BLaER1 treated with 17β-estradiol and CSF1 and Interleukin-3, amounts not matched to agents 10 nM and 100 nM (cell line): ENCODE measurements at regions not wholly inside any gene's neighbourhood (a gene's known extent, or its start where the extent isn't known, plus 50 kb on each side); places are given as distances from the start of the nearest gene placed in this dataset.
A peak's percentile ranks its signal among the peaks of the same experiment; 100 is the strongest.

Experiments
- H3K27ac ChIP-seq, 11 experiments: shearing (Covaris generic); formaldehyde crosslinking; 2 replicates each; pipeline ENCODE4 v1.8.1; 2022
- H3K27me3 ChIP-seq, 11 experiments: shearing (Covaris generic); formaldehyde crosslinking; 2 replicates each; pipeline ENCODE4 v1.8.1; 2022
- H3K36me3 ChIP-seq, 11 experiments: shearing (Covaris generic); formaldehyde crosslinking; 2 replicates each; pipeline ENCODE4 v1.8.1; 2022
- H3K4me1 ChIP-seq, 10 experiments: shearing (Covaris generic); formaldehyde crosslinking; 2 replicates each; pipeline ENCODE4 v1.8.1; 2022
- H3K4me2 ChIP-seq, 11 experiments: shearing (Covaris generic); formaldehyde crosslinking; 2 replicates each; pipeline ENCODE4 v1.8.1; 2022
- H3K4me3 ChIP-seq, 10 experiments: shearing (Covaris generic); formaldehyde crosslinking; 2 replicates each; pipeline ENCODE4 v1.8.1; 2022
- H3K9ac ChIP-seq, 11 experiments: shearing (Covaris generic); formaldehyde crosslinking; 2 replicates each; pipeline ENCODE4 v1.8.1; 2022
- H3K9me3 ChIP-seq, 11 experiments: shearing (Covaris generic); formaldehyde crosslinking; replicated peaks in 1 of 11; 2 replicates each; pipeline ENCODE4 v1.8.1; 2022
- H4K20me1 ChIP-seq, 11 experiments: shearing (Covaris generic); formaldehyde crosslinking; 2 replicates each; pipeline ENCODE4 v1.8.1; 2022
- Cebpa-rat ChIP-seq, 11 experiments: shearing (Covaris generic); IDR thresholded peaks; 2 replicates each; pipeline ENCODE4 v1.8.1; 2022

- Histone ChIP-seq H3K27me3 (no peaks in the 10 kb centered on the region), H3K27ac (no peak overlapping the region), H3K9me3 (peaks cover 0 to 29% (median 5%) of the 10 kb centered on the region in 11 experiments; a peak in 14 of 22 replicates), H3K4me1 (peaks cover 0 to 34% (median 5%) of the 10 kb centered on the region in 10 experiments; a peak in 9 of 20 replicates), H3K9ac (no peak overlapping the region), H4K20me1 (no peaks in the 10 kb centered on the region), H3K4me3 (no peak overlapping the region), H3K36me3 (no peaks in the 10 kb centered on the region), H3K4me2 (peak overlapping the region in 2 of 11 experiments; percentile 3 to 17; a peak in 1 of 22 replicates)
- no peak for TF ChIP-seq Cebpa-rat (IDR thresholded peaks at IDR 0.05)
These were observed 184.8 kb upstream of the C1orf174 start for GRCh38 chr1:4084896-4085295.

GRCh38 chr1:4085546-4085945, 185.5 kb upstream of the C1orf174 start:
- no peaks in the 10 kb centered on the region for H3K27me3 ChIP-seq
- no peak for TF ChIP-seq Cebpa-rat (IDR thresholded peaks at IDR 0.05)
- H3K4me3 ChIP-seq: no peak overlapping the region
- H3K36me3 ChIP-seq: no peaks in the 10 kb centered on the region
- peaks cover 0 to 38% (median 5%) of the 10 kb centered on the region in 10 experiments; a peak in 10 of 20 replicates for H3K4me1 ChIP-seq
- no peak overlapping the region for H3K27ac ChIP-seq
- H4K20me1 ChIP-seq: no peaks in the 10 kb centered on the region
- no peak overlapping the region for H3K9ac ChIP-seq
- peaks cover 0 to 23% (median under 1%) of the 10 kb centered on the region in 11 experiments; a peak in 7 of 22 replicates for H3K9me3 ChIP-seq
- H3K4me2 ChIP-seq: no peak overlapping the region

GRCh38 chr1:4086085-4086850, 186.2 kb upstream of the C1orf174 start:
- no peak for TF ChIP-seq Cebpa-rat (IDR thresholded peaks at IDR 0.05)
- peaks cover 0 to 39% (median 5%) of the 10 kb centered on the region in 10 experiments; a peak in 10 of 20 replicates for H3K4me1 ChIP-seq

GRCh38 chr1:4086921-4087320, 186.8 kb upstream of the C1orf174 start:
- no peak for TF ChIP-seq Cebpa-rat (IDR thresholded peaks at IDR 0.05)
- Histone ChIP-seq H3K27me3 (no peaks in the 10 kb centered on the region), H3K9ac (no peak overlapping the region)

More at GRCh38 chr1:4086085-4086850, 186.2 kb upstream of the C1orf174 start:
- Histone ChIP-seq H3K36me3 (no peaks in the 10 kb centered on the region), H3K27me3 (no peaks in the 10 kb centered on the region), H3K4me3 (no peak overlapping the region), H3K9me3 (peaks cover 0 to 24% (median 8%) of the 10 kb centered on the region in 11 experiments; a peak in 19 of 22 replicates), H3K9ac (no peak overlapping the region), H3K4me2 (no peak overlapping the region), H3K27ac (no peak overlapping the region), H4K20me1 (no peaks in the 10 kb centered on the region)

GRCh38 chr1:4087530-4088420, 187.7 kb upstream of the C1orf174 start:
- H3K27ac ChIP-seq: no peak overlapping the region
- peak overlapping the region in 2 of 11 experiments; percentile 28 to 50; a peak in 2 of 22 replicates for H3K4me2 ChIP-seq
- no peaks in the 10 kb centered on the region for H4K20me1 ChIP-seq
- no peak for TF ChIP-seq Cebpa-rat (IDR thresholded peaks at IDR 0.05)
- H3K9ac ChIP-seq: no peak overlapping the region
- H3K36me3 ChIP-seq: no peaks in the 10 kb centered on the region
- no peak overlapping the region for H3K4me3 ChIP-seq
- peaks cover 0 to 33% (median 5%) of the 10 kb centered on the region in 10 experiments; a peak in 10 of 20 replicates for H3K4me1 ChIP-seq
- no peaks in the 10 kb centered on the region for H3K27me3 ChIP-seq
- H3K9me3 ChIP-seq: peaks cover 15 to 37% (median 23%) of the 10 kb centered on the region in 11 experiments

More at GRCh38 chr1:4086921-4087320, 186.8 kb upstream of the C1orf174 start:
- no peaks in the 10 kb centered on the region for H4K20me1 ChIP-seq
- peaks cover 0 to 36% (median 5%) of the 10 kb centered on the region in 10 experiments; a peak in 10 of 20 replicates for H3K4me1 ChIP-seq
- no peak overlapping the region for H3K4me3 ChIP-seq
- H3K9me3 ChIP-seq: peaks cover 6 to 29% (median 14%) of the 10 kb centered on the region in 11 experiments
- no peak overlapping the region for H3K27ac ChIP-seq
- H3K4me2 ChIP-seq: no peak overlapping the region
- H3K36me3 ChIP-seq: no peaks in the 10 kb centered on the region

GRCh38 chr1:4088676-4089075, 188.6 kb upstream of the C1orf174 start:
- peaks cover 0 to 33% (median 5%) of the 10 kb centered on the region in 10 experiments; a peak in 10 of 20 replicates for H3K4me1 ChIP-seq
- peaks cover 23 to 46% (median 32%) of the 10 kb centered on the region in 11 experiments for H3K9me3 ChIP-seq
- H3K4me3 ChIP-seq: no peak overlapping the region
- H3K36me3 ChIP-seq: no peaks in the 10 kb centered on the region
- no peak overlapping the region for H3K9ac ChIP-seq
- no peak overlapping the region for H3K27ac ChIP-seq
- peak overlapping the region in 7 of 11 experiments; percentile 16 to 54 (median 37); a peak in 8 of 22 replicates for H3K4me2 ChIP-seq
- no peak for TF ChIP-seq Cebpa-rat (IDR thresholded peaks at IDR 0.05)
- H3K27me3 ChIP-seq: no peaks in the 10 kb centered on the region
- H4K20me1 ChIP-seq: no peaks in the 10 kb centered on the region

GRCh38 chr1:4089421-4090175, 189.5 kb upstream of the C1orf174 start:
- Histone ChIP-seq H3K9ac (no peak overlapping the region), H4K20me1 (no peaks in the 10 kb centered on the region), H3K4me1 (peaks cover 0 to 32% (median 5%) of the 10 kb centered on the region in 10 experiments; a peak in 10 of 20 replicates), H3K4me3 (no peak overlapping the region), H3K9me3 (peaks cover 23 to 52% (median 33%) of the 10 kb centered on the region in 11 experiments), H3K36me3 (no peaks in the 10 kb centered on the region), H3K27ac (no peak overlapping the region), H3K27me3 (no peaks in the 10 kb centered on the region), H3K4me2 (no peak overlapping the region)
- TF ChIP-seq Cebpa-rat (IDR thresholded peaks at IDR 0.05): no peak

- Histone ChIP-seq H3K27me3 (no peaks in the 10 kb centered on the region), H3K4me3 (no peak overlapping the region), H4K20me1 (no peaks in the 10 kb centered on the region), H3K9me3 (peaks cover 23 to 54% (median 35%) of the 10 kb centered on the region in 11 experiments), H3K4me1 (peaks cover 0 to 26% (median 5%) of the 10 kb centered on the region in 10 experiments; a peak in 10 of 20 replicates), H3K9ac (no peak overlapping the region), H3K27ac (no peak overlapping the region), H3K36me3 (no peaks in the 10 kb centered on the region), H3K4me2 (peak overlapping the region in 3 of 11 experiments; percentile 5 to 24 (median 13); a peak in 2 of 22 replicates)
- TF ChIP-seq Cebpa-rat (IDR thresholded peaks at IDR 0.05): no peak
These were observed 190.5 kb upstream of the C1orf174 start for GRCh38 chr1:4090556-4090955.
